ENCODE measurements at regions not wholly inside any gene's neighbourhood (a gene's known extent, or its start where the extent isn't known, plus 50 kb on each side); places are given as distances from the start of the nearest gene placed in this dataset.

GRCh38 chr13:60720590-60720989 lies 323.6 kb downstream of the TDRD3 start:
- Histone ChIP-seq H2BK15ac (ENCODE audit: low read length) (no peak overlapping the region), H4K91ac (replicated peaks; ENCODE audit: insufficient read length, low read length) (no peak overlapping the region), H3K4me3 (ENCODE audit: extremely low read depth in 1 of 4, insufficient read depth in 2 of 4, low read depth in 3 of 4, low read length in 4 of 4) (no peak overlapping the region), H3K14ac (ENCODE audit: insufficient read length) (no peak overlapping the region), H2BK5ac (ENCODE audit: low read depth, low read length) (no peak overlapping the region), H3K27ac (ENCODE audit: low read depth, low read length) (no peak overlapping the region), H2BK20ac (ENCODE audit: low read length) (no peak overlapping the region), H2BK12ac (ENCODE audit: low read depth, low read length) (no peak overlapping the region), H3K27me3 (replicated peaks in 1 of 4; ENCODE audit: control insufficient read depth in 3 of 4, extremely low read depth in 1 of 4, insufficient read depth in 3 of 4, low read length in 3 of 4) (peaks cover 0 to 1% (median 0%) of the 10 kb centered on the region in 4 experiments; a peak in 1 of 7 replicates), H4K8ac (ENCODE audit: extremely low read depth, insufficient read depth, low read length) (no peak overlapping the region), H2AFZ (ENCODE audit: low read length) (no peak overlapping the region), H3K9ac (replicated peaks in 1 of 4; ENCODE audit: extremely low read depth in 1 of 4, low read depth in 3 of 4, low read length in 3 of 4) (no peak overlapping the region), H3K9me3 (ENCODE audit: insufficient read depth in 2 of 2, low read depth in 1 of 2, low read length in 1 of 2) (no peaks in the 10 kb centered on the region), H3K4me1 (replicated peaks in 1 of 4; ENCODE audit: control insufficient read depth in 3 of 4, insufficient read depth in 4 of 4, low read length in 3 of 4) (peaks cover 0 to 3% (median 0%) of the 10 kb centered on the region in 4 experiments; a peak in 1 of 7 replicates), H3K56ac (replicated peaks; ENCODE audit: insufficient read length, low read depth, low read length) (no peak overlapping the region), H3K4ac (replicated peaks; ENCODE audit: insufficient read length, low read depth, low read length) (no peak overlapping the region), H3K79me2 (ENCODE audit: control insufficient read depth in 1 of 2, insufficient read depth in 2 of 2, low read length in 2 of 2) (no peaks in the 10 kb centered on the region), H3K4me2 (ENCODE audit: insufficient read depth in 1 of 2, low read depth in 2 of 2, low read length in 2 of 2) (no peak overlapping the region), H2AK5ac (ENCODE audit: low read depth, low read length) (no peak overlapping the region), H2BK120ac (replicated peaks; ENCODE audit: low read depth, low read length) (no peak overlapping the region), H3K79me1 (ENCODE audit: low read depth, low read length) (no peaks in the 10 kb centered on the region), H3K23ac (ENCODE audit: insufficient read length) (no peak overlapping the region), H3K23me2 (ENCODE audit: low read depth, low read length) (no peaks in the 10 kb centered on the region), H4K20me1 (replicated peaks in 1 of 2; ENCODE audit: control insufficient read depth in 1 of 2, insufficient read depth in 2 of 2, low read length in 2 of 2) (no peaks in the 10 kb centered on the region), H4K5ac (ENCODE audit: insufficient read length, low read depth, low read length) (no peak overlapping the region), H3K18ac (ENCODE audit: extremely low read depth, low read length) (no peak overlapping the region), H3K36me3 (ENCODE audit: control insufficient read depth in 2 of 4, insufficient read depth in 4 of 4, low read length in 3 of 4) (no peaks in the 10 kb centered on the region)
- ChIA-PET POLR2A (ENCODE audit: partially characterized antibody) (no interaction called here), CTCF (ENCODE audit: partially characterized antibody) (no interaction called here)
- 89% methylated on average over 3 of the region's 3 CpGs; no CpG with 5 or more reads in 1 of the 2 experiments for WGBS, 2 experiments (ENCODE audit: extremely low coverage in 1 of 2, insufficient coverage in 1 of 2, insufficient read length in 1 of 2, insufficient replicate concordance in 2 of 2, low coverage in 1 of 2, low lambda C conversion rate in 2 of 2, missing lambda C conversion rate in 1 of 2)
- TF ChIP-seq BCL11A (IDR thresholded peaks at IDR 0.05; ENCODE audit: low read depth in 2 of 2, low read length in 2 of 2) (no peak), POU5F1 (IDR thresholded peaks at IDR 0.05; ENCODE audit: low read depth, low read length) (no peak), SIX5 (IDR thresholded peaks at IDR 0.05; ENCODE audit: low read depth, low read length) (no peak), KDM1A (IDR thresholded peaks at IDR 0.05; ENCODE audit: borderline replicate concordance, low read length) (no peak), EP300 (IDR thresholded peaks at IDR 0.05; ENCODE audit: borderline replicate concordance in 1 of 2, low read depth in 2 of 2, low read length in 2 of 2) (no peak), SAP30 (IDR thresholded peaks at IDR 0.05; ENCODE audit: insufficient read depth, insufficient replicate concordance, low read length) (no peak), ZNF274 (IDR thresholded peaks at IDR 0.05; ENCODE audit: borderline replicate concordance, extremely low read depth, low read length) (no peak), SUZ12 (IDR thresholded peaks at IDR 0.05; ENCODE audit: low read length) (no peak), CBX8 (IDR thresholded peaks at IDR 0.05; ENCODE audit: borderline replicate concordance, low read depth, low read length) (no peak), MAX (IDR thresholded peaks at IDR 0.05) (no peak)
- FAIRE-seq (no peak), DNase-seq (ENCODE audit: low read depth in 1 of 2, low spot score in 2 of 2) (no peak)
